OCI-LY1 (cell line): ENCODE measurements at regions not wholly inside any gene's neighbourhood (a gene's known extent, or its start where the extent isn't known, plus 50 kb on each side); places are given as distances from the start of the nearest gene placed in this dataset.

Source experiments
- EZH2 ChIP-seq: fragments of 200-600 bp; sonication (generic), shearing (Covaris generic); IDR thresholded peaks from 2 replicates; pipeline ENCODE4 v1.8.0; 2017; ENCODE audit warnings: borderline replicate concordance, mixed run types, mild to moderate bottlenecking, antibody characterized with exemption, low read length, moderate library complexity, mixed read lengths
- TF ChIP-seq, protein P1 (sequence below): fragments of 200-600 bp; sonication (generic), shearing (Covaris generic); IDR thresholded peaks from 2 replicates; pipeline ENCODE4 v1.5.1; 2017; ENCODE audit warnings: mild to moderate bottlenecking, antibody characterized with exemption, low read length, moderate library complexity, mixed read lengths

DNA sequence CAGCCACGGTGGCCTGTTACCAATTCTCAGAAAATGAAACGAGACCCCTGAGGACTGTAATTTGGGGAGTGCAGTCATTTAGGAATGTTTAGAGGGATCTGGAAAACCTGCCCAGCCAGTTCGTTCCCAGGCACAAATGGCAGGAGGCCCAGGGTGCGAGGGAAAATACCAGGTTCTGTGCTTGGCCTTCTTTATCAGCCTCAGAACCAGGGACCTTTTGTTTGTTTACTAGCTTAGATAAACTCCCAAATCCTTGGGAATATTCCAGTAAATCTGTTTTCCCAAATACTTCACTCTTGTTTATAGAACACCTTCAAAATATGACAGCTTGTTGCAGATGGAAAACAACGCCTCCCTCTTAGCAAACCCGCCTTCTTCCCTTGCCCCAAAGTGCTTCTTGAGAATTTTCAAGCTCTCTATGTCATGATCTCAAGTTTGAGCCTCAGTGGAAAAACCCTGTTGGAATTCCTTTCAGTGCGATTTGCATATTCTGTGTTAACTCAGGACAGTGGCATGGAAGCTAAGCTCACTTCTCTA, 400.3 kb upstream of the SMIM21 start:
- TF ChIP-seq, protein P1, sequence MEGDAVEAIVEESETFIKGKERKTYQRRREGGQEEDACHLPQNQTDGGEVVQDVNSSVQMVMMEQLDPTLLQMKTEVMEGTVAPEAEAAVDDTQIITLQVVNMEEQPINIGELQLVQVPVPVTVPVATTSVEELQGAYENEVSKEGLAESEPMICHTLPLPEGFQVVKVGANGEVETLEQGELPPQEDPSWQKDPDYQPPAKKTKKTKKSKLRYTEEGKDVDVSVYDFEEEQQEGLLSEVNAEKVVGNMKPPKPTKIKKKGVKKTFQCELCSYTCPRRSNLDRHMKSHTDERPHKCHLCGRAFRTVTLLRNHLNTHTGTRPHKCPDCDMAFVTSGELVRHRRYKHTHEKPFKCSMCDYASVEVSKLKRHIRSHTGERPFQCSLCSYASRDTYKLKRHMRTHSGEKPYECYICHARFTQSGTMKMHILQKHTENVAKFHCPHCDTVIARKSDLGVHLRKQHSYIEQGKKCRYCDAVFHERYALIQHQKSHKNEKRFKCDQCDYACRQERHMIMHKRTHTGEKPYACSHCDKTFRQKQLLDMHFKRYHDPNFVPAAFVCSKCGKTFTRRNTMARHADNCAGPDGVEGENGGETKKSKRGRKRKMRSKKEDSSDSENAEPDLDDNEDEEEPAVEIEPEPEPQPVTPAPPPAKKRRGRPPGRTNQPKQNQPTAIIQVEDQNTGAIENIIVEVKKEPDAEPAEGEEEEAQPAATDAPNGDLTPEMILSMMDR: no peak
- no peak for TF ChIP-seq EZH2
